Gastroesophageal sphincter (tissue), 3 donors: ENCODE measurements at regions not wholly inside any gene's neighbourhood (a gene's known extent, or its start where the extent isn't known, plus 50 kb on each side); places are given as distances from the start of the nearest gene placed in this dataset.

ENCODE experiments used
- POLR2A ChIP-seq, 2 donors: fragments of 450-650 bp; IDR thresholded peaks; one replicate each; pipeline ENCODE4 v1.6.1; 2017; ENCODE audit warnings: antibody characterized with exemption in 2 of 2, mild to moderate bottlenecking in 2 of 2, moderate library complexity in 1 of 2
- TF ChIP-seq, protein P1 (sequence below), 4 experiments: fragments of 200-600 bp in 2 of 4; fragments of 450-650 bp in 2 of 4; sonication (generic) in 1 of 4; IDR thresholded peaks; one replicate each; pipeline ENCODE4 v1.5.1; 2017 to 2019; ENCODE audit warnings: antibody characterized with exemption in 4 of 4, mild to moderate bottlenecking in 2 of 4, moderate library complexity in 2 of 4

DNA sequence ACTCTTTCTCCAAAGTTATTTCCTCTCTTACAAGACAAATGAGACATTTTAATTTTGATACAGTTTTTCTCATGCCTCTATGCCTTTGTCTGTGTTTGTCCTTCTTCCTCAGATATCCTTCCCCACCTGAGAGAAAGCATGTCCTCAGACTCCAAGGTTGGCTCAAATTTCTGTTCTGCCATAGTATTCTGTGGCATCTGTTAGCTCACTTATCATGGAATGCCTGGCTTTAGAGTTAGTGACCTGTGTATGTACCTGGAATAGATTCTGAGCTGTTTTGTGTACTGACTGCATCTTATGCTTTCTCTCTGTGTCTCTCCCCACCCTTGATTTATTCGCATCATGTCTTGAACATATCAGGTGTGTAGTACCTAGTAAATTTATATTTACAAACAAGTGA, 90.0 kb downstream of the CENPW start:
- TF ChIP-seq, protein P1, sequence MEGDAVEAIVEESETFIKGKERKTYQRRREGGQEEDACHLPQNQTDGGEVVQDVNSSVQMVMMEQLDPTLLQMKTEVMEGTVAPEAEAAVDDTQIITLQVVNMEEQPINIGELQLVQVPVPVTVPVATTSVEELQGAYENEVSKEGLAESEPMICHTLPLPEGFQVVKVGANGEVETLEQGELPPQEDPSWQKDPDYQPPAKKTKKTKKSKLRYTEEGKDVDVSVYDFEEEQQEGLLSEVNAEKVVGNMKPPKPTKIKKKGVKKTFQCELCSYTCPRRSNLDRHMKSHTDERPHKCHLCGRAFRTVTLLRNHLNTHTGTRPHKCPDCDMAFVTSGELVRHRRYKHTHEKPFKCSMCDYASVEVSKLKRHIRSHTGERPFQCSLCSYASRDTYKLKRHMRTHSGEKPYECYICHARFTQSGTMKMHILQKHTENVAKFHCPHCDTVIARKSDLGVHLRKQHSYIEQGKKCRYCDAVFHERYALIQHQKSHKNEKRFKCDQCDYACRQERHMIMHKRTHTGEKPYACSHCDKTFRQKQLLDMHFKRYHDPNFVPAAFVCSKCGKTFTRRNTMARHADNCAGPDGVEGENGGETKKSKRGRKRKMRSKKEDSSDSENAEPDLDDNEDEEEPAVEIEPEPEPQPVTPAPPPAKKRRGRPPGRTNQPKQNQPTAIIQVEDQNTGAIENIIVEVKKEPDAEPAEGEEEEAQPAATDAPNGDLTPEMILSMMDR (IDR thresholded peaks at IDR 0.05) = no peak
- TF ChIP-seq POLR2A (IDR thresholded peaks at IDR 0.05) = no peak
